ENCODE measurements at regions not wholly inside any gene's neighbourhood (a gene's known extent, or its start where the extent isn't known, plus 50 kb on each side); places are given as distances from the start of the nearest gene placed in this dataset.

DNA sequence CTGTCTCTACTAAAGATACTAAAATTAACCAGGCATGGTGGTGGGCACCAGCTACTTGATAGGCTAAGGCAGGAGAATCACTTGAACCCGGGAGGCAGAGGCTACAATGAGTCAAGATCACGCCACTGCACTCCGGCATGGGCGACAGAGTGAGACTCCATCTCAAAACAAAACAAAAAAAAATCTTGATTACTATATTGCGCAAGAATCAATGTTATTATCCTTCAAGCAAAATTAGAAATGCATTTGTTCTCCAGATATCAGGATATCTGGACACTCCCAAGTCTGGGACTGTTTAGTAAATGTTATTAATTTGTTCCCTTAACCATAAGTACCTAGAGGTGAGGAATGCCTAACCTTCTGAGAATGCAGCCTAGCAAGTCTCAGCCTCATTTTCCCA is 992.2 kb upstream of the PCDH20 start:
- TF ChIP-seq POLR2A (IDR thresholded peaks at IDR 0.05), result no peak
- TF ChIP-seq, protein P1, sequence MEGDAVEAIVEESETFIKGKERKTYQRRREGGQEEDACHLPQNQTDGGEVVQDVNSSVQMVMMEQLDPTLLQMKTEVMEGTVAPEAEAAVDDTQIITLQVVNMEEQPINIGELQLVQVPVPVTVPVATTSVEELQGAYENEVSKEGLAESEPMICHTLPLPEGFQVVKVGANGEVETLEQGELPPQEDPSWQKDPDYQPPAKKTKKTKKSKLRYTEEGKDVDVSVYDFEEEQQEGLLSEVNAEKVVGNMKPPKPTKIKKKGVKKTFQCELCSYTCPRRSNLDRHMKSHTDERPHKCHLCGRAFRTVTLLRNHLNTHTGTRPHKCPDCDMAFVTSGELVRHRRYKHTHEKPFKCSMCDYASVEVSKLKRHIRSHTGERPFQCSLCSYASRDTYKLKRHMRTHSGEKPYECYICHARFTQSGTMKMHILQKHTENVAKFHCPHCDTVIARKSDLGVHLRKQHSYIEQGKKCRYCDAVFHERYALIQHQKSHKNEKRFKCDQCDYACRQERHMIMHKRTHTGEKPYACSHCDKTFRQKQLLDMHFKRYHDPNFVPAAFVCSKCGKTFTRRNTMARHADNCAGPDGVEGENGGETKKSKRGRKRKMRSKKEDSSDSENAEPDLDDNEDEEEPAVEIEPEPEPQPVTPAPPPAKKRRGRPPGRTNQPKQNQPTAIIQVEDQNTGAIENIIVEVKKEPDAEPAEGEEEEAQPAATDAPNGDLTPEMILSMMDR (IDR thresholded peaks at IDR 0.05 in 4 of 5, conservative IDR thresholded peaks at IDR 0.05 in 1 of 5), result no peak

Data from gastrocnemius medialis (tissue), 4 donors.